ENCODE measurements at regions not wholly inside any gene's neighbourhood (a gene's known extent, or its start where the extent isn't known, plus 50 kb on each side); places are given as distances from the start of the nearest gene placed in this dataset.

GRCh38 chr10:112047674-112048073 lies 135.9 kb downstream of the GPAM start:
- H3F3A ChIP-seq (replicated peaks; ENCODE audit: low read depth), result no peaks in the 10 kb centered on the region
- H3K9me2 ChIP-seq (ENCODE audit: insufficient read depth), result no peaks in the 10 kb centered on the region
- no peak overlapping the region for H3K4me3 Mint-ChIP-seq
- H3K27ac Mint-ChIP-seq, result no peak overlapping the region
- no peaks in the 10 kb centered on the region; the same call in 2 of the 3 replicates for H3K36me3 Mint-ChIP-seq (ENCODE audit: low read depth)
- no peak for DNase-seq (ENCODE audit: low spot score)
- no peaks in the 10 kb centered on the region for H3K79me2 ChIP-seq (replicated peaks; ENCODE audit: insufficient read depth)
- H3K36me3 ChIP-seq (ENCODE audit: insufficient read depth), result no peaks in the 10 kb centered on the region
- no peak overlapping the region for H3K4me3 ChIP-seq
- no peak overlapping the region for H3K27ac ChIP-seq (ENCODE audit: low read depth)
- no peak overlapping the region for H2AFZ ChIP-seq
- H3K27me3 Mint-ChIP-seq (ENCODE audit: insufficient read depth, low read depth, poor library complexity), result peaks cover 2% of the 10 kb centered on the region
- H3K9me3 Mint-ChIP-seq, result peaks cover 4% of the 10 kb centered on the region; the same call in 2 of the 3 replicates
- no peaks in the 10 kb centered on the region for H4K20me1 ChIP-seq (replicated peaks; ENCODE audit: insufficient read depth)
- H3K4me1 ChIP-seq (ENCODE audit: insufficient read depth), result no peaks in the 10 kb centered on the region
- no peaks in the 10 kb centered on the region for H3K27me3 ChIP-seq (ENCODE audit: insufficient read depth)
- H3K4me2 ChIP-seq, result no peak overlapping the region
- no peak for TF ChIP-seq ZNF462 (CRISPR knock-in tag; IDR thresholded peaks at IDR 0.05)
- no peak for TF ChIP-seq REST (IDR thresholded peaks at IDR 0.05; ENCODE audit: unreplicated experiment)
- no peak for TF ChIP-seq EZH2 (IDR thresholded peaks at IDR 0.05; ENCODE audit: low read depth, unreplicated experiment)
- TF ChIP-seq CTCF (conservative IDR thresholded peaks at IDR 0.05; ENCODE audit: low read depth in 2 of 2), result no peak
- TF ChIP-seq EZH2phosphoT487 (IDR thresholded peaks at IDR 0.05; ENCODE audit: unreplicated experiment), result no peak
- TF ChIP-seq CREB1 (CRISPR knock-in tag; IDR thresholded peaks at IDR 0.05; ENCODE audit: low read depth), result no peak
- no peaks in the 10 kb centered on the region for H3K4me1 Mint-ChIP-seq
- ATAC-seq, result no peak
